ENCODE measurements at regions not wholly inside any gene's neighbourhood (a gene's known extent, or its start where the extent isn't known, plus 50 kb on each side); places are given as distances from the start of the nearest gene placed in this dataset.

DNA sequence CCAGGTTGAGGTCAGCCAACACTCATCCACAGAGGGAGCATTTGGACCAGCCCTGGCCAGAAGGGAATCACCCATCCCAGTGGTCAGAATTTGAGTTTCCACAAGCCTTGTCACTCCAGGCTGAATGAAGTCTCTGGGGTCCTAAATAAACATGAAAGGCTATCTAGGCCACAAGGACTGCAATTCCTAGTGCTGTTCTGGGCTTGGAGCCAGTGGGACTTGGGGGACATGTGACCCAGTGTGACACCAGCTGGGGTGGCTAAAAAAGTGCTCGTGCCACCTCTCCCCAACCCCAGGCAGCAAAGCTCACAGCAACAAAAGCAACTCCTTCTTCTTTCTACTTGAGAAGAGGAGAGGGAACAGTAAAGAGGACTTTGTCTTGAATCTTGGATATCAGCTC lies 91.7 kb downstream of the MDH1 start:
- Histone ChIP-seq H4K20me1 (ENCODE audit: control insufficient read depth, insufficient read depth) (no peaks in the 10 kb centered on the region), H3K27ac (ENCODE audit: control insufficient read depth, insufficient read depth) (no peak overlapping the region), H3K9ac (ENCODE audit: control insufficient read depth, insufficient read depth, low read length) (no peak overlapping the region), H3K9me3 (replicated peaks; ENCODE audit: control insufficient read depth, insufficient read depth, low read length) (no peaks in the 10 kb centered on the region), H3K4me3 (no peak overlapping the region), H3K4me1 (ENCODE audit: control insufficient read depth, insufficient read depth, low read length) (0 out of 2 replicates have a peak, but pooled peaks cover 2% of the 10 kb centered on the region), H3K79me2 (ENCODE audit: control insufficient read depth, insufficient read depth, low read length) (no peaks in the 10 kb centered on the region), H3K36me3 (ENCODE audit: control insufficient read depth in 2 of 2, insufficient read depth in 2 of 2, low read length in 1 of 2) (no peaks in the 10 kb centered on the region), H3K27me3 (replicated peaks in 1 of 2; ENCODE audit: control insufficient read depth in 2 of 2, insufficient read depth in 2 of 2, low read length in 1 of 2) (no peaks in the 10 kb centered on the region), H3K4me2 (ENCODE audit: control insufficient read depth, insufficient read depth) (no peak overlapping the region), H2AFZ (ENCODE audit: control insufficient read depth, low read depth, low read length) (no peak overlapping the region)
- 20% methylated on average over 1 of the region's 1 CpG for WGBS (ENCODE audit: insufficient coverage, insufficient replicate concordance, low lambda C conversion rate, missing lambda C conversion rate)
- no peak for DNase-seq (ENCODE audit: low read depth, low spot score)
- in situ Hi-C loops (cut with MboI), result no loop called here
- no peak for TF ChIP-seq KAT2A (conservative IDR thresholded peaks at IDR 0.05; ENCODE audit: control insufficient read depth, low read depth, low read length)
- TF ChIP-seq EED (IDR thresholded peaks at IDR 0.05; ENCODE audit: low read depth), result no peak
- TF ChIP-seq JUND (IDR thresholded peaks at IDR 0.05; ENCODE audit: low read depth, low read length), result no peak
- no peak for TF ChIP-seq ZNF217 (IDR thresholded peaks at IDR 0.05)
- TF ChIP-seq BHLHE40 (IDR thresholded peaks at IDR 0.05; ENCODE audit: borderline replicate concordance in 1 of 2, low read depth in 2 of 2, low read length in 1 of 2), result no peak
- TF ChIP-seq SREBF1 (IDR thresholded peaks at IDR 0.05; ENCODE audit: low read length), result no peak
- TF ChIP-seq CBX3 (IDR thresholded peaks at IDR 0.05; ENCODE audit: borderline replicate concordance, low read depth), result no peak
- TF ChIP-seq BACH1 (IDR thresholded peaks at IDR 0.05; ENCODE audit: borderline replicate concordance), result no peak
- TF ChIP-seq, protein P1, sequence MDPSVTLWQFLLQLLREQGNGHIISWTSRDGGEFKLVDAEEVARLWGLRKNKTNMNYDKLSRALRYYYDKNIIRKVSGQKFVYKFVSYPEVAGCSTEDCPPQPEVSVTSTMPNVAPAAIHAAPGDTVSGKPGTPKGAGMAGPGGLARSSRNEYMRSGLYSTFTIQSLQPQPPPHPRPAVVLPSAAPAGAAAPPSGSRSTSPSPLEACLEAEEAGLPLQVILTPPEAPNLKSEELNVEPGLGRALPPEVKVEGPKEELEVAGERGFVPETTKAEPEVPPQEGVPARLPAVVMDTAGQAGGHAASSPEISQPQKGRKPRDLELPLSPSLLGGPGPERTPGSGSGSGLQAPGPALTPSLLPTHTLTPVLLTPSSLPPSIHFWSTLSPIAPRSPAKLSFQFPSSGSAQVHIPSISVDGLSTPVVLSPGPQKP (IDR thresholded peaks at IDR 0.05; ENCODE audit: low read depth, low read length), result no peak
- no peak for TF ChIP-seq RCOR1 (conservative IDR thresholded peaks at IDR 0.05; ENCODE audit: low read depth, low read length)
- no peak for TF ChIP-seq CBX5 (IDR thresholded peaks at IDR 0.05; ENCODE audit: low read depth)
- no peak for TF ChIP-seq NFIC (IDR thresholded peaks at IDR 0.05; ENCODE audit: low read depth, low read length)
- no peak for TF ChIP-seq FOXM1 (IDR thresholded peaks at IDR 0.05; ENCODE audit: low read depth, low read length)
- CTCF ChIA-PET, result interaction anchor here (0.6 to 0.8 kb wide), 2 partner anchors 57 to 121 kb away, joined by 3 read pairs; no protein-coding TSS in a partner anchor
- no peak for ATAC-seq
- SMC1A ChIA-PET (ENCODE audit: uncharacterized antibody, unreplicated experiment), result interaction anchor here (1.2 kb wide), 1 partner anchor 18 kb away, joined by 3 read pairs; no protein-coding TSS in a partner anchor
- FAIRE-seq, result no peak
- RAD21 ChIA-PET (ENCODE audit: unreplicated experiment), result no interaction called here
- POLR2A ChIA-PET, result no interaction called here
- no TSS peak for BruUV-seq (replicated peaks)
- intact Hi-C loops (cut with micrococcal nuclease; ENCODE audit: unreplicated experiment), result no loop called here

All from GM12878 (cell line).